Astrocyte (in vitro differentiated cells and primary cell): ENCODE measurements at regions not wholly inside any gene's neighbourhood (a gene's known extent, or its start where the extent isn't known, plus 50 kb on each side); places are given as distances from the start of the nearest gene placed in this dataset.
A peak's percentile ranks its signal among the peaks of the same experiment; 100 is the strongest.

Source experiments
- DNase-seq: peaks from one replicate; pipeline ENCODE4 v3.0.0-alpha.2; 2010; ENCODE audit warnings: low read depth
- FAIRE-seq: peaks from 2 replicates; lab custom pipeline; 2011; peaks lifted over from hg19 to GRCh38; lab: Jason Lieb, UNC
- H2AFZ ChIP-seq: 2 replicates; pipeline ENCODE4 v1.6.0; 2012; ENCODE audit warnings: low read depth, low read length, inconsistent platforms
- H3K27ac ChIP-seq: 2 replicates; pipeline ENCODE4 v1.5.1; 2011; ENCODE audit warnings: low read depth, low read length, inconsistent platforms
- H3K27me3 ChIP-seq: 2 replicates; pipeline ENCODE4 v1.6.0; 2011; ENCODE audit warnings: low read length, inconsistent platforms; ENCODE audit not compliant: insufficient read depth
- H3K36me3 ChIP-seq: 2 replicates; pipeline ENCODE4 v1.5.1; 2011; ENCODE audit warnings: low read length, inconsistent platforms; ENCODE audit not compliant: insufficient read depth
- H3K4me1 ChIP-seq: 2 replicates; pipeline ENCODE4 v1.5.1; 2011; ENCODE audit warnings: low read length, inconsistent platforms; ENCODE audit not compliant: insufficient read depth
- H3K4me2 ChIP-seq: 2 replicates; pipeline ENCODE4 v1.6.0; 2012; ENCODE audit warnings: low read length, inconsistent platforms
- H3K4me3 ChIP-seq: 2 replicates; pipeline ENCODE4 v1.5.1; 2011; ENCODE audit warnings: low read depth, mild to moderate bottlenecking, low read length, inconsistent platforms; ENCODE audit not compliant: insufficient read depth
- H3K79me2 ChIP-seq: 2 replicates; pipeline ENCODE4 v1.6.0; 2012; ENCODE audit warnings: mild to moderate bottlenecking, low read length, inconsistent platforms; ENCODE audit not compliant: insufficient read depth
- H3K9ac ChIP-seq: 2 replicates; pipeline ENCODE4 v1.6.0; 2012; ENCODE audit warnings: mild to moderate bottlenecking, low read length, inconsistent platforms
- H3K9me3 ChIP-seq: 2 replicates; pipeline ENCODE4 v1.5.1; 2012; ENCODE audit warnings: low read depth, mild to moderate bottlenecking, low read length, inconsistent platforms; ENCODE audit not compliant: insufficient read depth
- H4K20me1 ChIP-seq: 2 replicates; pipeline ENCODE4 v1.6.0; 2012; ENCODE audit warnings: low read length, inconsistent platforms; ENCODE audit not compliant: insufficient read depth
- H3K27ac Mint-ChIP-seq: one replicate; pipeline ENCODE4 v1.8.0; 2021; ENCODE audit warnings: mild to moderate bottlenecking, mixed read lengths; ENCODE audit not compliant: unreplicated experiment
- H3K27me3 Mint-ChIP-seq: one replicate; pipeline ENCODE4 v1.8.0; 2021; ENCODE audit warnings: low read depth, mixed read lengths; ENCODE audit not compliant: unreplicated experiment
- H3K36me3 Mint-ChIP-seq: one replicate; pipeline ENCODE4 v1.8.0; 2021; ENCODE audit warnings: low read depth, mixed read lengths; ENCODE audit not compliant: unreplicated experiment
- H3K4me1 Mint-ChIP-seq: one replicate; pipeline ENCODE4 v1.8.0; 2021; ENCODE audit warnings: low read depth, mixed read lengths; ENCODE audit not compliant: unreplicated experiment
- H3K4me3 Mint-ChIP-seq: one replicate; pipeline ENCODE4 v1.8.0; 2021; ENCODE audit warnings: mild to moderate bottlenecking, moderate library complexity, mixed read lengths; ENCODE audit not compliant: unreplicated experiment
- H3K9me3 Mint-ChIP-seq: one replicate; pipeline ENCODE4 v1.8.0; 2021; ENCODE audit warnings: mild to moderate bottlenecking, mixed read lengths; ENCODE audit not compliant: unreplicated experiment
- CTCF ChIP-seq: IDR thresholded peaks from 2 replicates; pipeline ENCODE4 v1.5.1; 2011; ENCODE audit warnings: low read depth, mild to moderate bottlenecking, inconsistent platforms, low read length, moderate library complexity; ENCODE audit not compliant: insufficient read depth
- EZH2 ChIP-seq: IDR thresholded peaks from 2 replicates; pipeline ENCODE4 v1.6.1; 2012; ENCODE audit warnings: mild to moderate bottlenecking, low read length, inconsistent platforms; ENCODE audit not compliant: insufficient read depth

- Histone ChIP-seq H3K27ac (no peak overlapping the region), H3K36me3 (no peaks in the 10 kb centered on the region), H3K9me3 (no peaks in the 10 kb centered on the region), H3K79me2 (no peaks in the 10 kb centered on the region), H3K4me2 (no peak overlapping the region), H2AFZ (no peak overlapping the region), H4K20me1 (no peaks in the 10 kb centered on the region), H3K4me1 (no peaks in the 10 kb centered on the region), H3K9ac (no peak overlapping the region), H3K4me3 (no peak overlapping the region), H3K27me3 (no peaks in the 10 kb centered on the region)
- FAIRE-seq = no peak
- H3K27ac Mint-ChIP-seq = no peak overlapping the region
- TF ChIP-seq EZH2 (no peak), CTCF (no peak)
- peaks cover 2% of the 10 kb centered on the region for H3K9me3 Mint-ChIP-seq
- no peaks in the 10 kb centered on the region for H3K27me3 Mint-ChIP-seq
- no peaks in the 10 kb centered on the region for H3K4me1 Mint-ChIP-seq
- H3K36me3 Mint-ChIP-seq = no peaks in the 10 kb centered on the region
- no peak overlapping the region for H3K4me3 Mint-ChIP-seq
- DNase-seq = no peak
Observed at GRCh38 chrX:95145848-95146490, 1472.0 kb downstream of the FAM133A start.

- no peaks in the 10 kb centered on the region for H3K36me3 Mint-ChIP-seq
- no peak for DNase-seq
- H3K4me3 Mint-ChIP-seq = no peak overlapping the region
- Histone ChIP-seq H3K9ac (no peak overlapping the region), H3K9me3 (no peaks in the 10 kb centered on the region), H3K27me3 (no peaks in the 10 kb centered on the region), H3K36me3 (no peaks in the 10 kb centered on the region), H4K20me1 (no peaks in the 10 kb centered on the region), H3K4me1 (no peaks in the 10 kb centered on the region), H3K79me2 (no peaks in the 10 kb centered on the region), H3K4me3 (no peak overlapping the region), H2AFZ (no peak overlapping the region), H3K4me2 (no peak overlapping the region), H3K27ac (no peak overlapping the region)
- TF ChIP-seq EZH2 = no peak
- TF ChIP-seq CTCF = no peak
- no peaks in the 10 kb centered on the region for H3K9me3 Mint-ChIP-seq
- no peaks in the 10 kb centered on the region for H3K4me1 Mint-ChIP-seq
- H3K27ac Mint-ChIP-seq = no peak overlapping the region
- FAIRE-seq = peak; percentile 93
- no peaks in the 10 kb centered on the region for H3K27me3 Mint-ChIP-seq
Observed at GRCh38 chrX:95152810-95153209, 1478.8 kb downstream of the FAM133A start.

- Histone ChIP-seq H3K79me2 (no peaks in the 10 kb centered on the region), H3K9me3 (no peaks in the 10 kb centered on the region), H3K9ac (no peak overlapping the region), H3K27me3 (no peaks in the 10 kb centered on the region), H3K36me3 (no peaks in the 10 kb centered on the region), H3K27ac (no peak overlapping the region), H2AFZ (no peak overlapping the region), H3K4me1 (no peaks in the 10 kb centered on the region), H3K4me2 (no peak overlapping the region), H4K20me1 (no peaks in the 10 kb centered on the region), H3K4me3 (no peak overlapping the region)
- Mint-ChIP-seq H3K4me1 (no peaks in the 10 kb centered on the region), H3K9me3 (no peaks in the 10 kb centered on the region), H3K4me3 (no peak overlapping the region), H3K36me3 (no peaks in the 10 kb centered on the region), H3K27me3 (no peaks in the 10 kb centered on the region), H3K27ac (no peak overlapping the region)
- FAIRE-seq = no peak
- TF ChIP-seq EZH2 (no peak), CTCF (no peak)
- no peak for DNase-seq
Observed at GRCh38 chrX:95156566-95156965, 1482.6 kb downstream of the FAM133A start.
